Fibroblast of the conjunctiva (primary cell): ENCODE measurements at regions not wholly inside any gene's neighbourhood (a gene's known extent, or its start where the extent isn't known, plus 50 kb on each side); places are given as distances from the start of the nearest gene placed in this dataset.
A peak's percentile ranks its signal among the peaks of the same experiment; 100 is the strongest.
"Not testable (repeated sequence)": the region's sequence is repeated elsewhere in the genome, so short reads cannot be mapped to it uniquely, and the experiment has no call there.

Experiments used
- DNase-seq: peaks from one replicate; pipeline ENCODE4 v3.0.0-alpha.2; 2010; ENCODE audit warnings: low read depth

DNA sequence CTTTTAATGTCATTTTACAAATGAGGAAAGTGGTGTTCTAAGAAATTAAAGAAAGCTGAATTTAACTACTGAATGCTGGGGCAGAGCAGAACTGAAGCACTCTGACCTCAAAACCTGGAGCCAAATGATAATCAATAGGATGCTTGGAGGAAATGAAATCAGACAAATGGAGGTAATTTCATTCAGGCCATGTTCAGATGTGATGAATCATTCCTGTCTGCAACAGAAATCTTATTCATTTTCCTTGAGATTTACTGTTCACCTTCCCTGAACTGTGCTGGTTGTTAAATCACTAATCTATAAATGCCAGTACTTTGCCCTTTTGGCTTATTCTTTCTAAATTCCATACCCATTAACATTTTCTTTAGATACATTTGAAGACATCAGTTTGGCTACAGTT is 85.6 kb upstream of the SNX7 start:
- DNase-seq: no peak

DNA sequence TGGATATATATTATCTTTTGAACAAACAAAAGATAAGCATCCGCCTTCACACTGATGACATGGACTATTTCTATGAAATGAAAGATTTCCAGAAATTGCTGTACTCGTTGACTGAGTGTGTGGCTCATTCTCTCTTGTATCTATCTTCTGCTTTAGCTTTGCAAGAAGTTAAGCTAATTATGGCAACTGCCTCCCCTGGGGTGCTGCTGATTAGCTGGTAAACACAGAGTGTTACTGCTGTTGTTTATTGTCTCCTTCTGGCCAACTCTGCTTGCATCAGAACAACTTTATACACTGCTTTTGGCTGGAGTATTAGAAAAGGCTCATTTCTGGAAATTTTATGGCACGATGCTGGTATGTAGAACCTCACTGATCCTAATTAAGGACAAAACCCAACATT is 95.6 kb upstream of the SNX7 start:
- no peak for DNase-seq

DNA sequence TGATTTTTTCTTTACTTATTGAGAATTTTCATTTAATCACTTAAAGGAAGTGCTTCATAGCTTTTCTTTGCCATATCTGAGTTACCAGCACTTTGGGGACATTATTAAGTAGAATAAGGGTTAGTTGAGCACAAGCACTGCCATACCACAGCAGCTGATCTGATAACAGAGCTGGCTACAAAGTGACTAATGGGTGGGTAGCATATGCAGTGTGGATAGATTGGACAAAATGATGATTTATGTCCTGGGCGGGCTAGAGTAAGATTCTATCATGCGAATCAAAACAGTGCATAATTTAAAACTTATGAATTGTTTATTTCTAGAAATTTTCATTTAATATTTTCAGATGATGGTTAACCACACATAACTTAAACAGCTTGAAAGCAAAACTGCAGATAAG is 102.2 kb upstream of the SNX7 start:
- no peak for DNase-seq

DNA sequence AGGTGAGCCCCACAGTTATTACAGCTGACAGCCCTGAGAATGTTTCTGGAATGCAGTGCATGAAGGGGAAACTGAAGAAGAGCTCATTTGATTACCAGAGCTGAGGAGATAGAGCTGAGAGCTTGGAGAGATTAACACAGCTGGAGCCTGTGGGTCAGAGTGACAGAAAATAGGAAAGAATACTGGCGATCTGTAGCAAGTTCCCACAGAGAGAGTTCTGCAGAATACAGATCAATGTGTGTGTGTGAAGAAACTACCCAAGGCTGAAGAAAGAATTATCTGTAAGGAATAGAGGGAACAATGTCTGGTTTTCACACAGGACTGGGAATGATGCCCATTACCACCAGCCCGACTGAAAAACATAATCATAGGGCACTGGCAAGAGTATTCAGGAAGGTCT is 103.6 kb upstream of the SNX7 start:
- no peak for DNase-seq

DNA sequence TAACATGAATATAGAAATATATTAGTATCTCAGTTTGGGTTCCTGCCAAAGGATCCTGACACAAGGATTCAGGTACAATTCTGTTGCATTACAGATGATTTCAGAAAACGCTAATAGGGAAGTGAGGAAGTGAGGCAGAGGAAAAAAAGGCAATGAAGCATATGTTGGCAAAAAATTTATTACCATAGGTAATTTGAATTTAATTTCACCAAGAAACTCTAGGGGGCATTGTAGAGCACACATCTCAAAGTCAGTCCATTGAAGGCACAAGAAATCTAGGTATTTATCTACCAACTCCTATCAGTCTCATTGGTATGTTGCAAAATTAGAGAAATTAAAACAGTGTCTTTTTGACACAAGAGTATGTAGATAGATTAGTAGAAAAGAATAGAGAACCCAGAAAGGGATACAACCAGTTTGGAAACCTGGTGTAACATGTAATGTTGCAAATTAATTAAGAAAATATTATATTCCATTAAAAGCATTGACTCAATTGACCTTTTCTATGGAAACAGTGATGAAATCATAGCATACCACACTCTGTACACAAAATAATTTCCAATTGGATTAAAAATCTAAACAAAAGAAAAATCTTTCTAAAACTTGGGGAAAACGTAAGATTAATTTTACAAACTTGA is 104.9 kb upstream of the SNX7 start:
- peak; percentile 1 for DNase-seq

DNA sequence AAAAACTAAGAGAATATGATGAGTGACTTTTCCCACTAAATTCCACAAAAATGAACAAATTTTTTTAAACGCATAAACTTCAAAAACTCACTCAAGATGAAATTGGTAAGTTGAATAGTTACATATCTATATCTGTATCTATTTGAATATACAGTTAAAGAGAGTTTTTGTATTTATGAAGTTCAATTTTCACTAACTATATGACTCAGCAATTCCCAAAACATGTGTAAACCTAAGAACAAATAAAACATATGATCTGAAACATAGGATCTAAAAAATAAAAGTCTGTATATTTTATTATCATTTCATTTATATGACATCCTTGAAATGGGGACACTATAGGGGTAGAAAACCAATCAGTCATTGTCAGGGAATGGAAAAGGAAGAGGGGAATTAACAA is 105.7 kb upstream of the SNX7 start:
- DNase-seq: no peak

DNA sequence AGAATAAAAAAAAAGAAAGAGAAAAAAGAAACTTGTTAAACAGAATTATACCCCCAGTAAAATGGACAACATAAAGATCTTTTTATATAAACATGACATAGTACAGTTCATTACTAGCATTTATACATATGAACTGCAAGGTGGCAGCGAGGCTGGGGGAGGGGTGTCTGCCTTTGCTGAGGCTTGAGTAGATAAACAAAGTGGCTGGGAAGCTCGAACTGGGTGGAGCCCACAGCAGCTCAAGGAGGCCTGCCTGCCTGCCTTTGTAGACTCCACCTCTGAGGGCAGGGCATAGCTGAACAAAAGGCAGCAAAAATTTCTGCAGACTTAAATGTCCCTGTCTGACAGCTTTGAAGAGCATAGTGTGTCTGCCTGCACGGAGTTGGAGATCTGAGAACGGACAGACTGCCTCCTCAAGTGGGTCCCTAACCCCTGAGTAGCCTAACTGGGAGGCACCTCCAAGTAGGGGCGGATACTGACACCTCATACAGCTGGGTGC is 108.9 kb upstream of the SNX7 start:
- not testable (repeated sequence) for DNase-seq

DNA sequence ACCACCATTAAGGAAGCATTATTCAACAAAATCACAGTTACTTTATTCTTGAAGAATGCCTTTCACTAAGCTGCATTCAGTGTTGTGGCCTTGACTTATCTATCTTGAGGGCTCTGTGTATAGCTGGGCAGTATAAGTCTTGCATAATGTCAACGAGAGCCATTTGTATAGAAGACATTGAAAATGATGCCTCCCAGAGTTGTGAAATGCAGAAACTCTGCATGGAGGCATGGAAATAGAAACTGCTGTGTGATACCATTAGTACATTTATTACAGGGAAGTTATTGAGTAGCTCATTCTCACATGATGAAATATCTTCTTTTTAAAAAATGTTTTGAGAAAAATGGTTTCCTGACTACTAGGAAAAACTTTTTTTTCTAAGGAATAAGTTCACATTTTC is 111.4 kb upstream of the SNX7 start:
- no peak for DNase-seq

DNA sequence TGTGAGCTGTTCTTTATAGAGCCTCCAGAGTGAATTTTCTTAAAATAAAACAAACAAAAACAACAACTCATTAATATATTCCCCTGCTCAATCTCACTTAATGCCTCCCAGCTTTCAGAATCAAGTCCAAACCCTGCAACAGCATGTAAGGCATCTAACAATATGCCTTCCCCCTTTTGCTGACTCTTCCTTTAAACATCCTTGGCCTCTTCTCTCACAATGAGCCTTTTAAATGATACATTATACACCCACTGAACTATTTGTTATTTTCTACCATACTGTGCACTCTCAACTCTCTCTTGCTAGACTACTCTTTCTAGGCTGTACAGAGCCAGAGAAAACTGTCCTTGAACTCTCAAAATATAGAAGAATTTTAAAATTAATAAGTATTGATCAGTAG is 115.2 kb upstream of the SNX7 start:
- no peak for DNase-seq

DNA sequence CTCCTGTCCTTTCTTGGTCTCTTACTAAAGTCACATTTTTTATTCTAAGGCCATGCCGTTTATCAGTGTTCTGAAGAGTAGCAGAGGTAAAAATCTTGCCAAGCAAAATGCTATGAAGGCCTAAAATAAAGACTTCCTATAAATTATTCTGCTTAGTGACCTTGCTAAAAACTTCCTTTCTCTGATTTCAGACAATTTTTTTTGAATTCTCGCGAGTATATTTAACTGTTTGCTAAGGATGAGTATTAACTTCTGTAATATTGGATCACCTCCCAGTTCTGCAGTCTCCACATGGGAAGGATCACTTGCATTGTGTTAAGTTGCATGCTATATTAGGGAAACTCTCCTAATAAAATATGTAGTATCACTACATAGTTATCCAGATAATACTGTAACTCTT is 123.4 kb upstream of the SNX7 start:
- no peak for DNase-seq

DNA sequence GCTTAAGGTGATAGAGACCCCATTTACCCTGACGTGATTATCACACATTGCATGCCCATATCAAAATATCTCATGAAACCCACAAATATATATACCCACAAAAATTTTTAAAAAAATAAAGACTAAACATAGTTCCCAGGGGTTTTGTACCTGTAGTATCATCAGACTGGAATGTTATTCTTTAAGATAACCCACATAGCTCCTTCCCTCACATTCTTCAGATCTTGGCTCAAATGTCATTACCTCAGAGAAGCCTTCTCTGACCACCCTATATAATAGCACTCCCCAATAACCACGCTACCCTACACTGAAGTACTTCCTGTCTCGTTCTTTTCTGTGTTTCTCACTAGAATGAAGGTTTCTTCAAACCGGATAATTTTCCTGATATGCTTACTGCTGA is 138.3 kb upstream of the SNX7 start:
- no peak for DNase-seq

DNA sequence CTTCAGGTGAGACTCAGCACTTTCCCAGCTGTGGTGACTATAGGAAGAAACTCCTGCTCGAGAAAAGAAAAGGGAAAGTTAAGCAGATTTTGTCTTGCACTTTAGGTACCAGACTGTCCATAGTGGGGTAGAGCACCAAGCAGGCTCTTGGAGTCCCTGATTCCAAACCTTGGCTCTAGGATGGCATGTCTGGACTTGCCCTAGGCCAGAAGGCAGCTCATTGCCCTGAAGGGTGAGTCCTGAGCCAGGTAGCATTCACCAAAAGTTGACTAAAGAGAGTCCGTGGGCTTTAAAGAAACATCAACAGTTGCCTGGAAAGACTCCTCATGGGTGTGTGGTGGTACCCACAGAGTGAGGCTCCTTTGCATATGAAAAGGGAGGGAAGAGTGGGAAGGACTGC is 145.2 kb upstream of the SNX7 start:
- DNase-seq: no peak

DNA sequence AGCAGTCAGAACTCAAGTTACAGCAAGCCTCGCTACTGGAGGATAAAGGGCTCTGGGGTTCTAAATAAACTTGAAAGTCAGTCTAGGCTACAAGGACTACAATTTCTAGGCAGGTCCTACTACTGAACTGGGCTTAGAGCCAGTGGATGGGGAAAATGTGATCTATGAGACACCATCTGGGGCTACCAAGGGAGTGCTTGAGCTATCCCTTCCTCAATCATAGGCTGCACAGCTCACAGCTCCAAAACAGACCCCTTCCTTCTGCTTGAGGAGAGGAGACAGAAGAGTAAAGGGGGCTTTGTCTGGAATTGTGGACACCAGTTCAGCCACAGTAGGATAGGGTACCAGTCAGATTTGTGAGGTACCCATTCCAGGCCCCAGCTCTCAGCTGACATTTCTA is 145.8 kb upstream of the SNX7 start:
- no peak for DNase-seq

DNA sequence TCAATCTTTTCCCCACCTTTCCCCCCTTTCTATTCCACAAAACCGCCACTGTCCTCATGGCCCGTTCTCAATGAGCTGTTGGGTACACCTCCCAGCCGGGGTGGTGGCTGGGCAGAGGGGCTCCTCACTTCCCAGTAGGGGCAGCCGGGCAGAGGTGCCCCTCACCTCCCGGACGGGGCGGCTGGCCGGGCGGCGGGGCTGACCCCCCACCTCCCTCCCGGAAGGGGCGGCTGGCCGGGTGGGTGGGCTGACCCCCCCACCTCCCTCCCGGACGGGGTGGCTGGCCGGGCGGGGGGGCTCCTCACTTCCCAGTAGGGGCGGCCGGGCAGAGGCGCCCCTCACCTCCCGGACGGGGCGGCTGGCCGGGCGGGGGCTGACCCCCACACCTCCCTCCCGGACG is 149.3 kb upstream of the SNX7 start:
- DNase-seq: not testable (repeated sequence)

DNA sequence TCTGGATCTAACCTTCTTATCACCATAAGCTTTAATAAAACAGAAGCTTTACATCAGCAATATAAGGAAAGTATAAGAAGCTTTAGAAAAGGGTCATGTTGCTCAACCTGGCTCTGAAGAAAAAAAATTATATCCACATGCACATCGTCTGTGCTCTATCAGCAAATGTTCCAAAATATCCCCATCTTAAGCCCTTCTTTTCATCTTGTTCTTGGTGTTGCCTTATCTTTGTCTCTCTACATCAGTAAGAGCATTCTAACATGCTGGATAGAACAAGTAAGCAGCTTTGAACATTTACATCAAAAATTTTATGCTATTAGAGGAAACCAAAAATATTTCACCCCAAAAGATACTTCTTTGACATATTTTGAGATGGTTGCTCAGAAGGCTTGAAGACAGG is 157.8 kb upstream of the SNX7 start:
- no peak for DNase-seq

DNA sequence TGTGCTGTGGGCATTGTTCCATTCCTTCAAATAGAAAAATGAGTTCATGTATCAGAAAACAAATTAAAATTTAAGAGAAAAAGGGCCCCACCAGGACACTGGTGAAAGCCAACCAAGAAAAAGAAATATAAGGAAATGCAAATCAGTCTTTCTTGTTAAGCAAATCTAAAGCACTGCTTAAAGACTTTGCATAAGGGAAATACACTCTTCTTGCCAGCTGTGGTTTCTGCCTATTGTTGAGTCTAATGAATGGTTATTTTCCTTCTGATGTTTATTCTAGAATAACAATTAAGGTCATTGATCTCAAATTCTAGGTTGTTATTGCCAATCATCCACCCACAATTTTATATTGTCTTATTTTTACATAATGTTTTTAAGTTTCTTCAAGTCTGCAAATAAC is 158.6 kb upstream of the SNX7 start:
- DNase-seq: no peak

DNA sequence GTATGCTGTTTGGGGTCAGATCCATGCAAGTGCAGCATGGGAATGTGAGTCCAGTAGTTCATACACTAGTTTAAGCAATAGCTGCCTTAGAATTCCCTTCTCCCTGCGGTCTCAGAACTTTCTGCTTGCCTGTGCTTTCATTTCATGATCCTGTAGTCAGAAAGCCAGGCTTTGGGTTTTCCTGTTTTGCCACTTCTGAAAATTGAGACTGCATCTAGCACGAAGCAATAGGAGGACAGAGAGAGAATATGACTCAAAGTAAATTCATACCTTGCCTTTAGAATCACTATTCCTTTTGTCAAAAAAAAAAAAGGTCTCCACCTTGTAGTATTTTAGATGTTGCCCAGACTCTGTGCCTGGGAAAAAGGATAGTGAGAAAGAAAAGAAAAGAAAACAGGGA is 161.2 kb upstream of the SNX7 start:
- DNase-seq: no peak

DNA sequence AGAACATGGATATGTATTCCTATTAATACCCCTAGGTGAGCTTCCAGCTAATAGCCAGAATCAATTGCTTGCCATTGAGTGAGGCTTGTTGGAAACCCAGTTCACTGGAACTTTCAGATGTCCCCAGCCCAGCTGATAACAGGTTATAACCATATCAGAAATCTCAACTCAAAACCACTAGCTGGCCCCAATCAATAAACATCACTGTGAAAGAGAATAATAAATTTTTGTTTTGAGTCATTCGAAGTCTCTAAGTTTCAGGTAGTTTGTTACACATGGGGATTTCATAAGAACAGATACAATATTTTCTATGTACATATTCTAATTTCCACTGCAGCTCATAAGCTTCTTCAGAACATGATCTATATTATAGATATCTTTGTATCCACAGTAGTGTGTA is 162.9 kb upstream of the SNX7 start:
- no peak for DNase-seq

DNA sequence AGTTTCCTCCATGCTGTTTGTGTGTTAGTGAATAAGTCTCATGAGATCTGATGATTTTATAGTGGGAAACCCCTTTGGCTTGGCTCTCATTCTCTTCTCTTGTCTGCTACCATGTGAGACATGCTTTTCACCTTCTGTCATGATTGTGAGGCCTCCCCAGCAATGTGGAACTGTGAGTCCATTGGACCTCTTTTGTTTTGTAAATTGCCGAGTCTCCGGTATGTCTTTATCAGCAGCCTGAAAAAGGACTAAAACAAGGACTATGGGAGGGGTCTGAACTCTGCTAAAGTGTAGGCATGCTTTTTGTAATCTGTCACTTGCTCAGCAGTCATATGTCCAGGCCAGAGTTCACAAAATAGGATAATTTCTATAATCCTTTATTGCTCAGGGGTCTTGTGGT is 164.0 kb upstream of the SNX7 start:
- no peak for DNase-seq

DNA sequence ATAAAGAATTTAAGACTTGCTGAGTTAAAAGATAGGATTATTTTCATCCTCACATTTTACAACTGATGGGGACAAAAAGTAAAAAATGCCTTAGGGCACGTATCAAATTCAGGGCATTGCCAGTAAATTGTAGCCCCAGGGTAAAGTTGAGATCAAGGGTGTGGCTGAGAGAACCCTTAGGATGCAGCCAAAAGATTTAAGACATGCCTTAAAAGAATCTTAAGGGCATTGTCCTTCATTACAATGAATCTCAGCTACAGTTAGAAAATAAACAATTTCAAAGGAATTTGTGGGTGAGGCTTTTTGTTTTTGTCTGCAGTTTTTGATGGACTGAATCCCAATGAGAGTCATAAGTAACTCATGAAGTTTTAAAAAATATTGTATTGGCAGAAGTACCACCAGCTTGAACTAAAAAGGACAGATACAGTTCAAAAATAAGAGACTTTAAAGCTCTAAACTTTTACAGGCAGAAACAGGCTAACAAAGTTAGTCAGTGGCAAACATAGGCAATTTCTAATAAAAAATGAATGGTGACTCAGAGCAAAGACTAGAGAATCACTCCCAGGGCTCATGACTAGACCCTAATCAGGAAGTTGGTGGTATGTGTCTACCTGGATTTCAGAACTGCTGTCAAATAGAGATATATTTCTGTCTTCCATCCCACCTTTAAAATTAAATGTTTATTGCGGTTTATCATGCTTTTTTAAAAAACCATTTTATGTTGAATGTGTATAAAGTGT is 165.1 kb upstream of the SNX7 start:
- DNase-seq: peak; percentile 10

DNA sequence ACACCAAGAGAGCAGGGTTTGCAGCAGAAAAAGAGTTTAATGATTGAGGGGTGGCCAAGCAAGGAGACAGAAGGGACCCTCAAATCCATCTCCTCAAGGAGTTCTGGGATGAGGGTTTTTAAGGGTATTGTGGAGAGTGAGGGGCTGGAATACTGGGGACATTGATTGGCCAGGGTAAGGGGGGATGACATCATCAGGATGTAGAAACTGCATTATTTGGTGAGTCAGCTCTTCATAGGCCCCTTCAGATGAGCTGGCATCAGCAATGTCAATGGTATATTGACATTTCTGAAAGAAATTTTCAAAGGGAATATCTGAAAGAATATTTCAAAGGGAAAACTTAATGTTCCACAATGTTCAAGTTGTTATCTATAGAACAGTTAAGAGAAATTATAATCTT is 168.1 kb upstream of the SNX7 start:
- no peak for DNase-seq

DNA sequence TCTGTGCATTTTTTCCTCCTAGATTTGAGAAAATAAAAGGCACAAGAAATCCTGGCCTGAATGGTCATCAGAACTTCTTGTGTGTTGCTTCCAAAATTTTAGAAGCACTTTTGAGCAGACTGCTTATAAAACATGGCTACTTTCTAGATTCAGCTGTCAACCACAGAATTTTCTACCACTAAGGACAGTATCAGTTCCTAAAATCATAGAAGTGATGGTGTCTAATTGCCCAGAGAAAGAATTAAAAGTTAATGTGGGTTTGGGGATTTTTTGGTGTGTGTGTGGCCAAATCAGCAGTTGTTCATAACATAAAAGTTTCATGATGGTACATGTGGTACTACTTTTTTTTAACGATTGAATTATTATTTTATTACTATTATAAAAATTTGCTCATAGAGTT is 171.4 kb upstream of the SNX7 start:
- DNase-seq: no peak

DNA sequence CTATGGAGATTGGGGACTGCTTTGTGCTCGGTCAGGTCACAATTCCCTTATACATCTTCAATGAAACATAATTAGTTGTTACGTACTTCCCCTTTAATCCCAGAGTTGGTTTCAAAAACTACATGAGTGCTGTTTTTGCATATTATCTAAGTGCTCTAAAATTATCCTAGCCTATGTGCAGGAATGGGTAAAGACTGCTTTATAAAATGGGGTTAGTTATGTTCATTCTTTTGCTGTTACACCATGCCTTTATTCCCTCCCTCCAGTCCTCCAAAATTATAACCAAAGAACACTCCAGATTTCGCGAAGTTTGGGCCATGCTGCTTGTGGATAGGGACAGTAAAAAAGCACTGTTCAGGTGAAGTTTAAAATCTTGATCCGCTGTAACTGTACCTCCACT is 173.9 kb upstream of the SNX7 start:
- DNase-seq: no peak

DNA sequence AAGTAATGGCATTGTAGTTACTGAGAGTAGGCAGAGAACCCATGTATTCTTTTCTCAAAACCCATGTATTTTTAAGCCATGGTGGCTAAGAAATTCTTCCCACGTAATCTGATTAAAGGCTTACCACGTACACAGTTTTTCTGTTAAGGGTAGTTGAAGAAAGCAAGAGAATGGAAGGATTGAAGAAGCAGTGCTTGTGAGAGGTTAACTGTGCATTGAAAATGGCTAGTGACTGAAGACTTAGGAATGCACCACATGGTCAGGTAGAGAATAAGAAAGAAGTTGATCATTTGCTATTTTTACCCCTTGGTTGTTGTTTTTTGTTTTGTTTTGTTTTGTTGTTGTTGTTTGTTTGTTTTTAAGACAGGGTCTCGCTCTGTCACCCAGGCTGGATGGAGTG is 178.9 kb upstream of the SNX7 start:
- no peak for DNase-seq
